ENCODE measurements at regions not wholly inside any gene's neighbourhood (a gene's known extent, or its start where the extent isn't known, plus 50 kb on each side); places are given as distances from the start of the nearest gene placed in this dataset.
"Not testable (repeated sequence)": the region's sequence is repeated elsewhere in the genome, so short reads cannot be mapped to it uniquely, and the experiment has no call there.

- CTCF ChIA-PET = no interaction called here
- POLR2A ChIA-PET = no interaction called here
Observed at GRCh38 chr1:79239840-79240239, 233.3 kb upstream of the ADGRL4 start.

- POLR2A ChIA-PET = no interaction called here
- CTCF ChIA-PET = no interaction called here
Observed at GRCh38 chr1:79235301-79236002, 228.9 kb upstream of the ADGRL4 start.

DNA sequence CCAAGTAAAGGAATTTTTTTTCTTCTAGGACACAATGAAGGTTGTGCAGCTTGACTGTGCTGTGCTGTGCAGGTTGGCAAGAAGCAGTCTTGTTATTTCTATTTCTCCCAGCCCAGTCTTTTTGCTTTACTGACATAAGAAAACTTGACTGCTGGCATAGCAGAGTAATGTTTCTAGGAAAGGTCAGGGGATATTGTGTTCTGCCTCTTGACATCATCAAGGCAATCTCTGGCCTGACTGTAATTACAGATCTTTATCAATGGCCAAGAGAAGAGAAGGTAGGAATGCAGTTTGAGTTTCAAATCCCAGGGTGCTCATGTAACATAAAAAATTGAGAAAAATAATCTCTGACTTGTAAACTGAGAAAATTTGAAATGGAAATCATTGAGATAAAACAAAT, 226.3 kb upstream of the ADGRL4 start:
- CTCF ChIA-PET = no interaction called here
- POLR2A ChIA-PET = no interaction called here

- CTCF ChIA-PET, POLR2A ChIA-PET: not testable (repeated sequence)
Observed at GRCh38 chr1:79230751-79231150, 224.2 kb upstream of the ADGRL4 start.

GRCh38 chr1:79226963-79227362, 220.4 kb upstream of the ADGRL4 start:
- POLR2A ChIA-PET = no interaction called here

GRCh38 chr1:79224537-79224936, 218.0 kb upstream of the ADGRL4 start:
- ChIA-PET POLR2A (no interaction called here), CTCF (no interaction called here)

More at GRCh38 chr1:79226963-79227362, 220.4 kb upstream of the ADGRL4 start:
- CTCF ChIA-PET = no interaction called here

- CTCF ChIA-PET = no interaction called here
- POLR2A ChIA-PET = no interaction called here
Observed at GRCh38 chr1:79220509-79220908, 214.0 kb upstream of the ADGRL4 start.

DNA sequence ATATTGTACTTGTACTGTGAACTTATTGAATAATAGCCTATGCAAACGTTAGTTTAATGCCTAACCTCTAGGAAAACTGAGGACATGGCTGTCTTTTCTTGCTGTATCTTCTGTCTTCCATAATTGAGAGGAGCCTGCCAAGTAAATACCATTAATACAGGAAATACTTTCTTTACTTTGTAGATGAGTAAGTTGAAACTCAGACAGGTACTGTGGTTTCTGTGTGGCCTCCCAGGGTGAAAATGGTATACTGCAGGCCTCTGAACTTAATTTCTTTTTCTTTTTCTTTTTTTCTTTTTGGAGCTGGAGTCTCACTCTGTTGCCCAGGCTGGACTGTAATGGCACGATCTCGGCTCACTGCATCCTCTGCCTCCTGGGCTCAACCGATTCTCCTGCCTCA, 208.8 kb upstream of the ADGRL4 start:
- ChIA-PET POLR2A (no interaction called here), CTCF (no interaction called here)

GRCh38 chr1:79207786-79208185, 201.3 kb upstream of the ADGRL4 start:
- CTCF ChIA-PET = no interaction called here
- POLR2A ChIA-PET = no interaction called here

GRCh38 chr1:79207331-79207730, 200.8 kb upstream of the ADGRL4 start:
- CTCF ChIA-PET = no interaction called here
- POLR2A ChIA-PET = no interaction called here

DNA sequence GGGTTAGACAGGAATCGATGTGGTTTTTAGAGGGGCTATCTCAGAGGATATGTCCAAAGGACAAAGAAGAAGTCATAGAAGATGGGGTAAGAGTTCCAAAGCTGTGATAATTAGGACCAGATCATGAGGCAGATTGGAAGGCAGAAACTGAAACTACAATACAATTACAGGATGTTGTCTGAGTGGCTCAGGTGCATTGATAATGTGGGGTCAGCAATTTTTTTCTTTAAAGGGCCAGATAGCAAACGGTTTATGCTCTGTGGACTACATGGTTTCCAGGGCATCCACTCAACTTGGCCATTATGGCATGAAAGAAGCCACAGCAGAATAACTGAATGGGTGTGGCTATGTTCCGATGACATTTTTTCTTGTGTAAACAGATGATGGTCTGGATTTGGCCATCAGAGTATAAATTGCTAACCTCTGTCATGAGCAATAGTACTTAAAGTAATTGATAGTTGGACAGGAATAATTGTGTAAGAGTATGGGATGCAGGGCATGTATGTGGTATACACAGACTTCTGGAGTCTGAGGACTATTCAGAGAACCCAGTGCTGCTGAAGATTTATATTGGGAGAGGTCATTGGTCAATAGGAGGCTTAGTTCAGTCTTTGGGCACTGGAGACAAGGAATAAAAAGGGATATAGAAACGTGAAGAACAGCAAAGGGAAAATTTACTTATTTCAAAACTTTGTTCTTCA, 198.4 kb upstream of the ADGRL4 start:
- ChIA-PET CTCF (no interaction called here), POLR2A (no interaction called here)

DNA sequence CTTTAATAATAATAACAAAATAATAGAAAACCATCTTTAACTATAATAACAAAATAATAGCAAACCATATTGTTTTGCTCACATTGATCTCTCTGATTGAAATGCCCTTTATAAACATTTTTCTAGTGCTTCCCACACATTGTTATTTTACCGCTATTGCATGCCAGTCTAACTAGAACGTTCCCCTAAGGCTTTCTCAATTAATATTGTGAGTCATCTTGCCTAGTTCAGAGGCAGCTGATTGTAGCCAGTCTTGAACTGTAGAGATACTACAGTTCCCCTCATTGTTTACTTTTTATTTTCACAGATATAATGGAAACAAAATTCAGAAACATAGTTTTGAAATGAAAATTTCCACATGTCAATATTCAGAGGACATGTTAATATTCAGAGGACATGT, 192.3 kb upstream of the ADGRL4 start:
- POLR2A ChIA-PET = no interaction called here
- CTCF ChIA-PET = no interaction called here

DNA sequence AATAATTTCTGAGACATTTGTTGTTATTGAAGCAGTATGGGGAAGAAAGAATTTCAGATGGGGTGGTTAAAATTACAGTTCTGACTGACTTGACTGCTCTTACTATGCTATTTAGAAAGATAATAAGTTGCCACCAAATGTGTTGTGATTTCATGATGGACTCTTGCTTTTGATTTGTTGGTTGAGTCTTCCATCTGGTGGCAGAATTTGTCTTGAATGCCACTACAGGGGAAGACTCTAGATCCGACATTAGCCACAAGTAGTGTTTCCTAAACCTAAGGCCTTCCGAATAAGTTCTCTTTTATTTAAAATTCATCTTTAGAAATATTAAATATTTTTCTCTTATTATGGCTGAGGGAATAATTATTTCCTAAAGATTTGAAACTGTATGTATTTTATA, 190.9 kb upstream of the ADGRL4 start:
- ChIA-PET CTCF (no interaction called here), POLR2A (no interaction called here)

- POLR2A ChIA-PET = no interaction called here
- CTCF ChIA-PET = no interaction called here
Observed at GRCh38 chr1:79196211-79196610, 189.7 kb upstream of the ADGRL4 start.

DNA sequence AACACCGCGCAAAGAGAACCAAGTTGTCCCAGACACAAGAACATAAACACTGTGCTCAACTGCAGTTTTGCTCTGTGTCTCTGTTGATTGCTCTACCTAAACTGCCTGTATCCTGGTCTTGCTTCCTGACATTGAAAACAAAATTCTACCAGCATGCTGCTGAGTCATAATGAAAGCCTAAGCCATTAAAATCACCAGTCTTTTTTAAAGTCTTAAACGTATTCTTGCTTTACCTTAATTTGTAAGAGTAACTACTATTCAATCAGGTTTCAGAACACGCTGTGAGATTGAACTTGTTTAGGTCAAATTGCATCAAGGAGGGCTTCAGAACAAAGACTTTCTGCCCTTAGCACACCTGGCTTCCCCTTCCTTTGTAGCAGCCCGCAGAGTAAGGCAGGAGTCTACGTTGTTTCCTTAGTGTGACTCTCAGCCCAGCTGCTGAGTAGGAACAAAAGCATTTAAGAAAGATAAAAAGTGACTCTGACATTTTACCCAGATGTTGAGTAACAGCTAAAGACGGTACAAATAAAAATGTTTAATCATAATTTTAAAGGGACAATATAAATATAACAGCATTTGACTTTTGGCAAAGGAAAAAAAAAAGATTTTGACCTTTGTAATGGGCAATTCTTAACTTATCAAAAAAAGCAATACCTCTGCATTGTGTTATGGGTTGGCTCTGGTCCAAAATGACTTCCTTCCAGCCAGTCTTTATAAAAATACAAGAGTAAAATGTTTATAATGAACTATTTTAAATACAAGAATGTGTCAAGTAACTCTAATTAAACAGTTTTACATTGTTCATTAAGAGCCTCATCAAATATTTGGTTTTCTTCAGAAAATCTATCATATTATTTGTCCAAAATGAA, 186.9 kb upstream of the ADGRL4 start:
- ChIA-PET CTCF (no interaction called here), POLR2A (no interaction called here)

DNA sequence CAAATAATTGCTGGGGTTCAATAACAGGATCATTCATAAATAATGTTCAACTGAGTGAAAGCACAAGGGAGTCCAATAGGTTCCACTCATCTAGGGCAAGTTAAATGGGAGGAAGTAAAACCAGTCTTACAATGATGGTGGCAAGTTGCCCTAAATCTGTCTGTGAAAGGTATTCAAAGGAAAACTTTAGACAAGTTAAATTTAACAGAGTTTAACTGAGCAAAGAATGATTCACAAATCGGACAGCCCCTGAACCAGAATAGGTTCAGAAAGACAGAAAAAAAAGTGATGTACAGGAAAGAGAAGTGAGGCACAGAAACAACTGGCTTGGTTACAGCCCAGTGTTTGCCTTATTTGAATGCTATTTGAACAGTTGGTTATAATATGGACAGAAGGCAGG, 183.5 kb upstream of the ADGRL4 start:
- CTCF ChIA-PET = no interaction called here
- POLR2A ChIA-PET = no interaction called here

- POLR2A ChIA-PET = no interaction called here
- CTCF ChIA-PET = no interaction called here
Observed at GRCh38 chr1:79188337-79188736, 181.8 kb upstream of the ADGRL4 start.

DNA sequence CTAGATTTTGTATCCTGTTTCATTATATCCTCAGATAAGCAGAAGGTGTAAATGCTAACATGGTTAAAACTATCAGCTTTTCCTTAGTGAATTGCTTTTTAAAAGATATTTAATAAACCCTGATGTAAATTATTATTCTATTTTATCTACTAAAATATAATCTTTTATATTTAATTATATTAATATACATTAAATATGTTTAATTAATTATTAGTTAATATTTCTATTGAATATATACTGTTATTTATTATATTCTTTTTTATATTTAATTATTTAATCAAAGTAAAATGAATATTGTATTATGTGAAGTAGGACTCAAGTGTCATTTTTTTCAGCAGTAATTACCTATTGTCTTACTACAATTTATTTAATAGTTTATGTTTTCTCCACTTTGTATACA, 179.7 kb upstream of the ADGRL4 start:
- ChIA-PET POLR2A (no interaction called here), CTCF (no interaction called here)

DNA sequence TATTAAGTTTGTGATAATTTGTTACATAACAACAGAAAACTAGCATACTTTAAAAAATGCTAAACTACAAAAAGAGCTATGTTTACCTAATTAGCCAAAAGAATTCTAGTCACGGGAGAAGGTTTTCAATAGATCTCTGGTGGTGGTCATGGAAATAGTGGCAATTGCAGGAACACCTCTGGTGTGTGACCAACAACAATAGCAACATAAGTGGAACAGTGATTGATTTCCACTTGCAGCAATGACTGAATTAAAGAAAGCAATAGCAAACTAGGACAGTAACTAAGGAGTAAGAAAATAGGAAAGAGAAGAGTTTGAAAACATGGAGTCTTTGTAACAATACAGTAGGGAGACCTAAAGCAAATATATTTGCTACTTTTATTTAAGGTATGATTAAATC, 171.3 kb upstream of the ADGRL4 start:
- CTCF ChIA-PET = no interaction called here
- POLR2A ChIA-PET = no interaction called here

- ChIA-PET POLR2A (no interaction called here), CTCF (no interaction called here)
Observed at GRCh38 chr1:79161077-79161476, 154.5 kb upstream of the ADGRL4 start.

GRCh38 chr1:79155991-79156390, 149.5 kb upstream of the ADGRL4 start:
- CTCF ChIA-PET = no interaction called here
- POLR2A ChIA-PET = no interaction called here
